ENCODE measurements at regions not wholly inside any gene's neighbourhood (a gene's known extent, or its start where the extent isn't known, plus 50 kb on each side); places are given as distances from the start of the nearest gene placed in this dataset.

DNA sequence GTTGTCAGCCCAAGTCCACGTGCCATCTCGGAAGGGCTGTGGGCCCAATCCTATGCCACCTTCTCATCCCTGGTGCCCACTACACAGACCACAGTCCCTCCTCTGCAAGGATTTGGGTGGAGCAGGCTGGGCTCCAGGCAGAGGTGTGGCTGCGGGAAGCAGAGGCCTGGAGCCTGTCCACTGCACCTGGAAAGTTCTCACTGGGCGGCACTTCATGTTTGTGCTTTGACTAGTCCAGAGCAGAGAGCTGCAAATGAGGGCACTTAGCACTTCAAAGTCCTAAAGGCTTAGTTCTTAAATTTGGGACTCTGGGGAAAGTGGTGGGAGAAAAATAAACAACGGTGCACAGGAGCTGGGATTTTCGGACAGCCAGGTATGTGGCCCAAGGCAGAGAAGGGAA, 308.9 kb upstream of the POU3F3 start:
- Histone ChIP-seq H3K36me3 (ENCODE audit: insufficient read depth, low read length) (no peaks in the 10 kb centered on the region), H3K27me3 (ENCODE audit: insufficient read depth, low read length, poor library complexity) (no peaks in the 10 kb centered on the region), H3K79me2 (ENCODE audit: insufficient read depth, low read length) (no peaks in the 10 kb centered on the region), H3K4me1 (ENCODE audit: insufficient read depth, low read length) (no peaks in the 10 kb centered on the region), H3K27ac (ENCODE audit: low read length) (no peak overlapping the region), H4K20me1 (ENCODE audit: insufficient read depth, low read length) (no peaks in the 10 kb centered on the region), H3K4me3 (ENCODE audit: low read depth in 1 of 2, low read length in 2 of 2) (no peak overlapping the region), H3K4me2 (ENCODE audit: insufficient read depth, low read length) (no peak overlapping the region), H3K9me3 (ENCODE audit: insufficient read depth, low read length, severe bottlenecking) (no peaks in the 10 kb centered on the region), H3K9ac (ENCODE audit: low read depth, low read length) (no peak overlapping the region), H2AFZ (ENCODE audit: low read depth, low read length) (no peak overlapping the region)
- DNase-seq (no peak), ATAC-seq (ENCODE audit: insufficient read depth, low read depth) (no peak)
- no peak for TF ChIP-seq EZH2 (IDR thresholded peaks at IDR 0.05; ENCODE audit: borderline replicate concordance, low read depth, low read length, severe bottlenecking)
- TF ChIP-seq CTCF (IDR thresholded peaks at IDR 0.05; ENCODE audit: borderline replicate concordance, extremely low read depth, low read length, poor library complexity, severe bottlenecking): no peak

DNA sequence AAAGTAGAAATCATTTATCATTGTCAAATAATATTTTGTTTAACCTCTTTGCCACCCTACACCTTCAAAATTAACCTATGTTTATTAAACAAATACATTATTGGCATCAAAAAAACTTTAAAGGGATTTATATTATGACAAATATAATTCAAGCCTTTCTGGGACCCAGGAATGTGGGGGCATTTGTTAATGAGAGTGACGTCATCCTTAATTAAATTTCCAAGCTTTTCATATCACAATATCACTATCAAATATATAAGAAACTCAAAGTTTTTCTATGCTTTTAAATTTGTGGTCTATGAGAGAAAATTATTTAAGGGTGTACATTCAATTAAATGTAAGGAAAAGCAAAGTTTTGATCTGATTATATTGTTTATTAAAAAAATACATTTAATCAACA, 307.4 kb upstream of the POU3F3 start:
- Histone ChIP-seq H3K9me3 (ENCODE audit: insufficient read depth, low read length, severe bottlenecking) (no peaks in the 10 kb centered on the region), H3K4me3 (ENCODE audit: low read depth in 1 of 2, low read length in 2 of 2) (no peak overlapping the region), H3K27me3 (ENCODE audit: insufficient read depth, low read length, poor library complexity) (no peaks in the 10 kb centered on the region), H3K36me3 (ENCODE audit: insufficient read depth, low read length) (no peaks in the 10 kb centered on the region), H3K4me2 (ENCODE audit: insufficient read depth, low read length) (no peak overlapping the region), H2AFZ (ENCODE audit: low read depth, low read length) (no peak overlapping the region), H3K4me1 (ENCODE audit: insufficient read depth, low read length) (no peaks in the 10 kb centered on the region), H4K20me1 (ENCODE audit: insufficient read depth, low read length) (no peaks in the 10 kb centered on the region), H3K79me2 (ENCODE audit: insufficient read depth, low read length) (no peaks in the 10 kb centered on the region), H3K27ac (ENCODE audit: low read length) (no peak overlapping the region), H3K9ac (ENCODE audit: low read depth, low read length) (no peak overlapping the region)
- DNase-seq (no peak), ATAC-seq (ENCODE audit: insufficient read depth, low read depth) (no peak)
- TF ChIP-seq CTCF (IDR thresholded peaks at IDR 0.05; ENCODE audit: borderline replicate concordance, extremely low read depth, low read length, poor library complexity, severe bottlenecking) (no peak), EZH2 (IDR thresholded peaks at IDR 0.05; ENCODE audit: borderline replicate concordance, low read depth, low read length, severe bottlenecking) (no peak)

GRCh38 chr2:104547221-104547620, 306.7 kb upstream of the POU3F3 start:
- Histone ChIP-seq H3K4me1 (ENCODE audit: insufficient read depth, low read length) (no peaks in the 10 kb centered on the region), H3K27ac (ENCODE audit: low read length) (no peak overlapping the region), H4K20me1 (ENCODE audit: insufficient read depth, low read length) (no peaks in the 10 kb centered on the region), H3K79me2 (ENCODE audit: insufficient read depth, low read length) (no peaks in the 10 kb centered on the region), H3K9me3 (ENCODE audit: insufficient read depth, low read length, severe bottlenecking) (no peaks in the 10 kb centered on the region), H3K4me3 (ENCODE audit: low read depth in 1 of 2, low read length in 2 of 2) (no peak overlapping the region), H3K4me2 (ENCODE audit: insufficient read depth, low read length) (no peak overlapping the region), H3K9ac (ENCODE audit: low read depth, low read length) (no peak overlapping the region), H3K27me3 (ENCODE audit: insufficient read depth, low read length, poor library complexity) (no peaks in the 10 kb centered on the region), H2AFZ (ENCODE audit: low read depth, low read length) (no peak overlapping the region), H3K36me3 (ENCODE audit: insufficient read depth, low read length) (no peaks in the 10 kb centered on the region)
- DNase-seq (no peak), ATAC-seq (ENCODE audit: insufficient read depth, low read depth) (no peak)
- TF ChIP-seq EZH2 (IDR thresholded peaks at IDR 0.05; ENCODE audit: borderline replicate concordance, low read depth, low read length, severe bottlenecking) (no peak), CTCF (IDR thresholded peaks at IDR 0.05; ENCODE audit: borderline replicate concordance, extremely low read depth, low read length, poor library complexity, severe bottlenecking) (no peak)

- Histone ChIP-seq H3K27ac (ENCODE audit: low read length) (no peak overlapping the region), H2AFZ (ENCODE audit: low read depth, low read length) (no peak overlapping the region), H3K4me3 (ENCODE audit: low read depth in 1 of 2, low read length in 2 of 2) (no peak overlapping the region), H3K4me2 (ENCODE audit: insufficient read depth, low read length) (no peak overlapping the region), H3K27me3 (ENCODE audit: insufficient read depth, low read length, poor library complexity) (no peaks in the 10 kb centered on the region), H3K36me3 (ENCODE audit: insufficient read depth, low read length) (no peaks in the 10 kb centered on the region), H3K4me1 (ENCODE audit: insufficient read depth, low read length) (no peaks in the 10 kb centered on the region), H3K9ac (ENCODE audit: low read depth, low read length) (no peak overlapping the region), H4K20me1 (ENCODE audit: insufficient read depth, low read length) (no peaks in the 10 kb centered on the region), H3K9me3 (ENCODE audit: insufficient read depth, low read length, severe bottlenecking) (no peaks in the 10 kb centered on the region), H3K79me2 (ENCODE audit: insufficient read depth, low read length) (no peaks in the 10 kb centered on the region)
- DNase-seq (no peak), ATAC-seq (ENCODE audit: insufficient read depth, low read depth) (no peak)
- TF ChIP-seq EZH2 (IDR thresholded peaks at IDR 0.05; ENCODE audit: borderline replicate concordance, low read depth, low read length, severe bottlenecking): no peak
- TF ChIP-seq CTCF (IDR thresholded peaks at IDR 0.05; ENCODE audit: borderline replicate concordance, extremely low read depth, low read length, poor library complexity, severe bottlenecking): no peak
These were observed 292.7 kb upstream of the POU3F3 start for GRCh38 chr2:104561251-104561650.
